Smooth muscle cell (in vitro differentiated cells): ENCODE measurements at regions not wholly inside any gene's neighbourhood (a gene's known extent, or its start where the extent isn't known, plus 50 kb on each side); places are given as distances from the start of the nearest gene placed in this dataset.
A peak's percentile ranks its signal among the peaks of the same experiment; 100 is the strongest.

Source experiments
- DNase-seq: peaks from one replicate; lab custom pipeline; 2025; ENCODE audit not compliant: unreplicated experiment; lab: John Stamatoyannopoulos, UW
- H2AFZ ChIP-seq: fragments of 200-600 bp; sonication (generic); 2 replicates; pipeline ENCODE4 v1.6.0; 2016; ENCODE audit warnings: antibody characterized with exemption, low read depth, mild to moderate bottlenecking
- H3F3A ChIP-seq: fragments of 200-600 bp; sonication (generic); 2 replicates; pipeline ENCODE4 v1.6.0; 2017; ENCODE audit warnings: antibody characterized with exemption, low read depth
- H3K27ac ChIP-seq: fragments of 200-600 bp; sonication (generic); 2 replicates; pipeline ENCODE4 v1.5.1; 2016; ENCODE audit warnings: low read depth, mild to moderate bottlenecking
- H3K27me3 ChIP-seq: fragments of 200-600 bp; sonication (generic); 2 replicates; pipeline ENCODE4 v1.6.1; 2016; ENCODE audit warnings: low read depth, mild to moderate bottlenecking
- H3K36me3 ChIP-seq: fragments of 200-600 bp; sonication (generic); 2 replicates; pipeline ENCODE4 v1.5.1; 2016; ENCODE audit warnings: low read depth
- H3K4me1 ChIP-seq: fragments of 200-600 bp; sonication (generic); 2 replicates; pipeline ENCODE4 v1.5.1; 2016; ENCODE audit warnings: low read depth
- H3K4me2 ChIP-seq: fragments of 200-600 bp; sonication (generic); 2 replicates; pipeline ENCODE4 v1.6.0; 2016; ENCODE audit warnings: mild to moderate bottlenecking
- H3K4me3 ChIP-seq: fragments of 200-600 bp; sonication (generic); 2 replicates; pipeline ENCODE4 v1.5.1; 2016; ENCODE audit warnings: mild to moderate bottlenecking
- H3K79me2 ChIP-seq: fragments of 200-600 bp; sonication (generic); 2 replicates; pipeline ENCODE4 v1.6.0; 2016; ENCODE audit warnings: low read depth, mild to moderate bottlenecking
- H3K9ac ChIP-seq: fragments of 200-600 bp; sonication (generic); 2 replicates; pipeline ENCODE4 v1.6.0; 2016; ENCODE audit warnings: low read depth
- H3K9me3 ChIP-seq: fragments of 200-600 bp; sonication (generic); replicated peaks from 2 replicates; pipeline ENCODE4 v1.5.1; 2016; ENCODE audit warnings: low read depth
- H4K20me1 ChIP-seq: fragments of 200-600 bp; sonication (generic); 2 replicates; pipeline ENCODE4 v1.6.0; 2016; ENCODE audit warnings: low read depth
- CTCF ChIP-seq: fragments of 200-600 bp; sonication (generic); IDR thresholded peaks from 2 replicates; pipeline ENCODE4 v1.5.1; 2017; ENCODE audit warnings: borderline replicate concordance, mild to moderate bottlenecking, antibody characterized with exemption; ENCODE audit not compliant: insufficient read depth, poor library complexity, severe bottlenecking
- WGBS: methylation state at CpG from one replicate; pipeline ENCODE4 v1.1.7; 2016; ENCODE audit warnings: low lambda C conversion rate; 5-methylcytosine and 5-hydroxymethylcytosine counted together

GRCh38 chr12:68521321-68521839 is 89.3 kb upstream of the RAP1B start:
- Histone ChIP-seq H2AFZ (peak overlapping the region; percentile 64), H3K4me3 (no peak overlapping the region), H3K4me1 (peaks cover 16% of the 10 kb centered on the region), H3K79me2 (no peaks in the 10 kb centered on the region), H3F3A (no peaks in the 10 kb centered on the region), H3K9me3 (no peaks in the 10 kb centered on the region), H3K27ac (peak overlapping the region; percentile 98), H3K9ac (peak overlapping the region; percentile 87), H4K20me1 (no peaks in the 10 kb centered on the region), H3K4me2 (peak overlapping the region; percentile 56), H3K27me3 (no peaks in the 10 kb centered on the region), H3K36me3 (no peaks in the 10 kb centered on the region)
- no peak for TF ChIP-seq CTCF
- DNase-seq, result no peak
- WGBS, result 18% methylated on average over 5 of the region's 5 CpGs

DNA sequence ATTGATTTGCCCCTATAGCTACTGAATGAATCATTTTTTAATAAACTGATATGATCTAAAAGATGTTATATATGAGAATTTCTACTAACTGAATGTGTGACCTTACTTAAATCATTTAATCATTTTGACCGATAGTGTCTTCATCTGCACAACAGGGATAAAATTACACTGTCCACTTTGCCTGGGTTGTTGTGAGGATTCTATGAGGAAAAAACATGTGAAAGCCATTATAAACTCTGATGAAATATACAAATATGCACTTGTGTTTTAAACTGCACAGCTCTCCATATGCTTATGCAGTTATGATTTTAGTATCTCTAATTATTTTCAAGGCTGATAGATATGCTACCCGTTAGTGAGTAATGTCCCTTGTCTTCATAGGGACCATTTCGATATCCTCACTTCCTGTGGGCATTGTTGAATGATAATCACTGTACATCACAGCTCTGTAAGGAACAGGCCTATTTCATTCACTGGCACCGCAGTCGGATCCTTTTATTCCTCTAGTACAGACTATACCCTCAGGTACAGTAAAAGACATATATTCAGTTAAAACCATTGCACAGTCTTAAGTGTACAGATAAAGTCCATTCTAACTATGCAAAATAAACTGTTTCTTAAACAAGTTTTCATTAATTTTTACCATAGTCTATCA is 88.7 kb upstream of the RAP1B start:
- H2AFZ ChIP-seq, result peak overlapping the region; percentile 64

GRCh38 chr12:68529466-68529865 is 81.2 kb upstream of the RAP1B start:
- Histone ChIP-seq H3K79me2 (no peaks in the 10 kb centered on the region), H3K27ac (no peak overlapping the region), H3F3A (no peaks in the 10 kb centered on the region), H2AFZ (no peak overlapping the region), H3K9me3 (no peaks in the 10 kb centered on the region), H3K36me3 (no peaks in the 10 kb centered on the region), H4K20me1 (no peaks in the 10 kb centered on the region), H3K9ac (no peak overlapping the region), H3K4me2 (no peak overlapping the region), H3K4me1 (no peaks in the 10 kb centered on the region), H3K4me3 (no peak overlapping the region), H3K27me3 (no peaks in the 10 kb centered on the region)
- no peak for TF ChIP-seq CTCF
- no peak for DNase-seq
- WGBS, result 93% methylated on average over 6 of the region's 6 CpGs

More for the DNA sequence above, 88.7 kb upstream of the RAP1B start:
- H3K36me3 ChIP-seq, result no peaks in the 10 kb centered on the region
- no peak overlapping the region for H3K4me3 ChIP-seq
- H3K27me3 ChIP-seq, result no peaks in the 10 kb centered on the region
- no peaks in the 10 kb centered on the region for H3K79me2 ChIP-seq
- peak overlapping the region; percentile 98 for H3K27ac ChIP-seq
- peak overlapping the region; percentile 87 for H3K9ac ChIP-seq
- peaks cover 16% of the 10 kb centered on the region for H3K4me1 ChIP-seq
- DNase-seq, result no peak
- no peak for TF ChIP-seq CTCF
- no peaks in the 10 kb centered on the region for H4K20me1 ChIP-seq
- peak overlapping the region; percentile 56 for H3K4me2 ChIP-seq
- no peaks in the 10 kb centered on the region for H3K9me3 ChIP-seq
- no peaks in the 10 kb centered on the region for H3F3A ChIP-seq
- WGBS, result 51% methylated on average over 5 of the region's 5 CpGs

- no peak for DNase-seq
- no peaks in the 10 kb centered on the region for H3F3A ChIP-seq
- no peaks in the 10 kb centered on the region for H3K79me2 ChIP-seq
- 91% methylated on average over 5 of the region's 5 CpGs for WGBS
- no peak overlapping the region for H2AFZ ChIP-seq
- no peaks in the 10 kb centered on the region for H3K4me1 ChIP-seq
- no peak overlapping the region for H3K9ac ChIP-seq
- H3K4me2 ChIP-seq, result no peak overlapping the region
- no peaks in the 10 kb centered on the region for H4K20me1 ChIP-seq
- H3K9me3 ChIP-seq, result no peaks in the 10 kb centered on the region
- no peaks in the 10 kb centered on the region for H3K36me3 ChIP-seq
- H3K27ac ChIP-seq, result no peak overlapping the region
- TF ChIP-seq CTCF, result no peak
- H3K4me3 ChIP-seq, result no peak overlapping the region
- no peaks in the 10 kb centered on the region for H3K27me3 ChIP-seq
Measured at GRCh38 chr12:68529869-68530268, 80.8 kb upstream of the RAP1B start.
